ENCODE measurements at regions not wholly inside any gene's neighbourhood (a gene's known extent, or its start where the extent isn't known, plus 50 kb on each side); places are given as distances from the start of the nearest gene placed in this dataset.
"Not testable (repeated sequence)": the region's sequence is repeated elsewhere in the genome, so short reads cannot be mapped to it uniquely, and the experiment has no call there.

- FAIRE-seq (no peak), DNase-seq (ENCODE audit: extremely low spot score, insufficient read length, low read depth) (no peak)
These were observed 198.7 kb downstream of the C9orf50 start for GRCh38 chr9:129422032-129422842.

- DNase-seq (ENCODE audit: extremely low spot score, insufficient read length, low read depth) (no peak), FAIRE-seq (no peak)
These were observed 199.5 kb downstream of the C9orf50 start for GRCh38 chr9:129421371-129421770.

- FAIRE-seq (no peak), DNase-seq (ENCODE audit: extremely low spot score, insufficient read length, low read depth) (no peak)
These were observed 200.2 kb downstream of the C9orf50 start for GRCh38 chr9:129420721-129421120.

- FAIRE-seq (no peak), DNase-seq (ENCODE audit: extremely low spot score, insufficient read length, low read depth) (no peak)
These were observed 201.5 kb downstream of the C9orf50 start for GRCh38 chr9:129419382-129419899.

GRCh38 chr9:129418451-129418850, 202.4 kb downstream of the C9orf50 start:
- no peak for DNase-seq (ENCODE audit: extremely low spot score, insufficient read length, low read depth)
- no peak for FAIRE-seq

- DNase-seq (ENCODE audit: extremely low spot score, insufficient read length, low read depth): no peak
- FAIRE-seq: no peak
These were observed 203.9 kb downstream of the C9orf50 start for GRCh38 chr9:129416821-129417539.

GRCh38 chr9:129415942-129416651, 204.8 kb downstream of the C9orf50 start:
- no peak for FAIRE-seq
- no peak for DNase-seq (ENCODE audit: extremely low spot score, insufficient read length, low read depth)

GRCh38 chr9:129414993-129415941, 205.6 kb downstream of the C9orf50 start:
- DNase-seq (ENCODE audit: extremely low spot score, insufficient read length, low read depth): no peak
- no peak for FAIRE-seq

- DNase-seq (ENCODE audit: extremely low spot score, insufficient read length, low read depth) (no peak), FAIRE-seq (no peak)
These were observed 206.4 kb downstream of the C9orf50 start for GRCh38 chr9:129414377-129414992.

GRCh38 chr9:129413537-129414376, 207.1 kb downstream of the C9orf50 start:
- DNase-seq (ENCODE audit: extremely low spot score, insufficient read length, low read depth): peak; percentile 98
- FAIRE-seq: peak; percentile 86

GRCh38 chr9:129412814-129413536, 207.9 kb downstream of the C9orf50 start:
- DNase-seq (ENCODE audit: extremely low spot score, insufficient read length, low read depth) (no peak), FAIRE-seq (no peak)

GRCh38 chr9:129412176-129412813, 208.6 kb downstream of the C9orf50 start:
- DNase-seq (ENCODE audit: extremely low spot score, insufficient read length, low read depth); FAIRE-seq: not testable (repeated sequence)

GRCh38 chr9:129411501-129412175, 209.3 kb downstream of the C9orf50 start:
- FAIRE-seq: no peak
- DNase-seq (ENCODE audit: extremely low spot score, insufficient read length, low read depth): no peak

- no peak for FAIRE-seq
- no peak for DNase-seq (ENCODE audit: extremely low spot score, insufficient read length, low read depth)
These were observed 210.7 kb downstream of the C9orf50 start for GRCh38 chr9:129410226-129410625.

- no peak for DNase-seq (ENCODE audit: extremely low spot score, insufficient read length, low read depth)
- no peak for FAIRE-seq
These were observed 212.2 kb downstream of the C9orf50 start for GRCh38 chr9:129408535-129409215.

- FAIRE-seq: no peak
- no peak for DNase-seq (ENCODE audit: extremely low spot score, insufficient read length, low read depth)
These were observed 212.9 kb downstream of the C9orf50 start for GRCh38 chr9:129407905-129408452.
